GM18502 (cell line): ENCODE measurements at regions not wholly inside any gene's neighbourhood (a gene's known extent, or its start where the extent isn't known, plus 50 kb on each side); places are given as distances from the start of the nearest gene placed in this dataset.
"Not testable (repeated sequence)": the region's sequence is repeated elsewhere in the genome, so short reads cannot be mapped to it uniquely, and the experiment has no call there.

Experiments used
- ATAC-seq: cut with Tn5 transposase; IDR thresholded peaks from one replicate; pipeline ENCODE4 v1.9.1; 2021; ENCODE audit warnings: mild to moderate bottlenecking; ENCODE audit not compliant: unreplicated experiment, poor library complexity

GRCh38 chr9:118670011-118670953 is 699.0 kb downstream of the BRINP1 start:
- ATAC-seq = no peak

GRCh38 chr9:118674942-118675341 is 694.3 kb downstream of the BRINP1 start:
- ATAC-seq = no peak

DNA sequence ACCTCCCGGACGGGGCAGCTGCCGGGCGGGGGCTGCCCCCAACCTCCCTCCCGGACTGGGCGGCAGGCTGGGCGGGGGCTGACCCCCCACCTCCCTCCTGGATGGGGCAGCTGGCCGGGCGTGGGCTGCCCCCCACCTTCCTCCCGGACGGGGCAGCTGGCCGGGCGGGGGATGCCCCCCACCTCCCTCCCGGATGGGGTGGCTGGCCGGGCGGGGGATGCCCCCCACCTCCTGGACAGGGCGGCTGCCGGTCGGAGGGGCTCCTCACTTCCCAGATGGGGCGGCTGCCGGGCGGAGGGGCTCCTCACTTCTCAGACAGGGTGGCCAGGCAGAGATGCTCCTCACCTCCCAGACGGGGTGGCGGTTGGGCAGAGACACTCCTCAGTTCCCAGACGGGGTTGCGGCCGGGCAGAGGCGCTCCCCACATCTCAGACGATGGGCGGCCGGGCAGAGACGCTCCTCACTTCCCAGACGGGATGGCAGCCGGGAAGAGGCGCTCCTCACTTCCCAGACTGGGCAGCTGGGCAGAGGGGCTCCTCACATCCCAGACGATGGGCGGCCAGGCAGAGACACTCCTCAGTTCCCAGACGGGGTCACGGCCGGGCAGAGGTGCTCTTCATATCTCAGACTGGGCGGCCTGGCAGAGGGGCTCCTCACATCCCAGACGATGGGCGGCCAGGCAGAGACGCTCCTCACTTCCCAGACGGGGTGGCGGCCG is 691.1 kb downstream of the BRINP1 start:
- ATAC-seq = not testable (repeated sequence)

- no peak for ATAC-seq
Observed at GRCh38 chr9:118686959-118687358, 682.3 kb downstream of the BRINP1 start.

GRCh38 chr9:118689280-118689679 is 680.0 kb downstream of the BRINP1 start:
- no peak for ATAC-seq

- ATAC-seq = no peak
Observed at GRCh38 chr9:118692613-118693012, 676.6 kb downstream of the BRINP1 start.

DNA sequence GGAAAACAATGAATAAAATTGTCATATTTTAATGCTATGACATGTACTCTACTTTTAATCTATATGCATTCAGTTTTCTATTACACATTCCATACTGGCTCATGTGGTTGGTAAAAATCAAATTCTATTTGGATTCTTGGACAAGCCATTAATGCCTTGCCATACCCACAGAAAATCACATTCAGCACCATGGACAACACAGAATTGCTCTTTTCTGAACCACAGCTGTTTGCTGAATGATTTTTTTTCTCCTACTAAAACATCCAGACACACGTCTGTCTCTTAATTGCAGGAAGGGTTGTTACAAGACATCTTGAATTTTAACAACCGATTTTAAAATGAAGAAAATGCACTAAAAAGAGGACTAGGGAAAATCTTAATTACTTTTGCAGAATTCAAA is 675.6 kb downstream of the BRINP1 start:
- ATAC-seq = no peak

DNA sequence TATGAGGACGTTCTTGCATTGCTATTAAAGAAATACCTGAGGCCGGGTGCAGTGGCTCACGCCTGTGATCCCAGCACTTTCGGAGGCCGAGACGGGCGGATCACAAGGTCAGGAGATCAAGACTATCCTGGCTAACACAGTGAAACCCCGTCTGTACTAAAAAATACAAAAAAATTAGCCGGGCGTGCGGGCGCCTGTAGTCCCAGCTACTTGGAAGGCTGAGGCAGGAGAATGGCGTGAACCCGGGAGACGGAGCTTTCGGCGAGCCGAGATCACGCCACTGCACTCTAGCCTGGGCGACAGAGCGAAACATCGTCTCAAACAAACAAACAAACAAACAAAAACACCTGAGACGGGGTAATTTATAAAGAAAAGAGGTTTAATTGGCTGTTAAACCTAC is 674.0 kb downstream of the BRINP1 start:
- not testable (repeated sequence) for ATAC-seq

DNA sequence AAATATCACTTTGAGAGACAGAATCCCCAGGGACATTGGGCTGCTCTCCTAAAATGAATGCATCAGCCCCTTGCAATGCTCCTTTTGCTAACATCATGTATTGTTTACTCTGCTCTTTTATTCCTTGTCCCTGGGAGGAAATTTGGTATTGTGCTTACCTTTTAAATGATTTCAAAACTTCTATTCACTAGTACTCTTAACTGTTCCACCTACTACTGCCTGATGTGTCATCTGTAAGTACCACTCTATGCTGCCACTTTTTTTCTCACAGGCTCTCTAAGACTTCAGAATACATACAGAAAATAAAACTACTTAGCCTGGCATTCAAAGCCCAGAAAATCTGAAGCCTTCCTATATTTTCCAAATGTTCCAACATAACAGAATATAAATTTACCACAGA is 667.2 kb downstream of the BRINP1 start:
- no peak for ATAC-seq

- no peak for ATAC-seq
Observed at GRCh38 chr9:118711843-118712242, 657.4 kb downstream of the BRINP1 start.

DNA sequence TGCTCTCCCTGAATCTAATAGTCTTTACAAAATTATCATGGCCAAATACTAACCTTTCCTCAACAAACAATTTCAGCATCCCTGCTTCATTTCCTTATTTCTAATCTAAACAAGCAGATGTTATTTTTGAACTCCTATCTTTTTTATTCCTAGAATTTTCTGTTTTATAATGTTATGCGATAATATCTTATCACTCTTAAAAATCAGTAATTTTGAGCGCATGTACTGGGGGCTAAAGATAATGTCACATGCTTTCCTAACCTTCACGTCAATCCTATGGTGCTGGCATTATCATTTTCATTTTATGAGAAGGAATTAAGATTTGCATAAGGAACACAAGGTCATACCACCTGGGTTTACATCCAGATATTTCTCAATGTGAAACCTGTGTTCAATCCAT is 648.0 kb downstream of the BRINP1 start:
- no peak for ATAC-seq

- ATAC-seq = no peak
Observed at GRCh38 chr9:118721923-118722322, 647.3 kb downstream of the BRINP1 start.

GRCh38 chr9:118729981-118730380 is 639.3 kb downstream of the BRINP1 start:
- ATAC-seq = no peak

DNA sequence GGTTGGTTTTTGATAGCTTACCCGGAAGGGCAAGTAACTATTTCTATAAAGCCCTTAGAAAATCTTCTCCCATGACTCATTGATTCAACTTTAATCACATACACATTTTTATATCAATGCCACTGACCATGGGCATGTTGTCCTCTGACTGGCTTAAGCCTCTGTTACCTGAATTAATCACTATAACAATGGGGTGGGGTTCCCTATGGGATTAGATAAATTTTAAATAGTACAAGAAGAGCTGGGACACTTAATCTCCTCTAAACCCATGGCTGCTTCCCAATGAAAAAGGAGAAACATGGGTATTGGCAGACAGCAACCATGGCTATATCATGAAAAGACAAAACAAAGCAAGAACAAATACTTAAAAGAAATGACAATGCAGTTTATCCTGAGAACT is 636.2 kb downstream of the BRINP1 start:
- no peak for ATAC-seq

DNA sequence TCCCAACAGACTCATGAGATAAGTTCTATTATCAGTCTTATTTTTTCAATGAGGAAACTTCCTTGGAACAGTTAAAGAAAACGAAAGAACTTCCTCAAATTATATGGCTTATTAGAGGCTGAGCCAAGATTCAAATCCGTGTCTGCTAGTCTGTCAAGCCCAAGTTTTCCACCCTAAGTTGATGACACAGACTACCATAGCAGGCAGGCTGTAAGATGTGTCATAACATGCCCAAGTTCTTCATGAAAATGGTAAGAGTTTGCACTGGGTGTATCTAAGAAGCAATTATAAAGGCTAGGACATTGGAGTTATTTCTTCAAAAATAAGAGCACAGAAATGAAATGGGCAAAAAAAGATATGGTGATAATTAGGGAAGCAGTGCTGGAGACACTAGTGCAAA is 634.5 kb downstream of the BRINP1 start:
- ATAC-seq = no peak

GRCh38 chr9:118736406-118736805 is 632.8 kb downstream of the BRINP1 start:
- ATAC-seq = no peak

- no peak for ATAC-seq
Observed at GRCh38 chr9:118751077-118751847, 618.0 kb downstream of the BRINP1 start.

DNA sequence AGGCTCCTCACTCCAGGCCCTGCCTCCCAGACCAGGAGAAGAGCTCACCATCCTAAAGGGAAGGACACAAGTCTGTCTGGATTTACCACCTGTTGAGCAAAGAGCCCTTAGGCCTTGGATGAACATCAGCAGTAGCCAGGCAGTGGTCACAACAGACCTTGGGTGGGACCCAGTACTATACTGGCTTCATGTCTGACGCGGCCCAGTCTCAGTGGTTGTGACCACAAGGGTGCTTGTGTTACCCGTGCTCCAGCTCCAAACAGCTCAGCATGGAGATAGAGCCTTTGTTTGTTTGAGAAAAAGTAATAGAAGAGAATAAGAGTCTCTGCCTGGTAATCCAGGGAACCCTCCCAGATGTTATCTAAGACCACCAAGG is 617.4 kb downstream of the BRINP1 start:
- no peak for ATAC-seq

DNA sequence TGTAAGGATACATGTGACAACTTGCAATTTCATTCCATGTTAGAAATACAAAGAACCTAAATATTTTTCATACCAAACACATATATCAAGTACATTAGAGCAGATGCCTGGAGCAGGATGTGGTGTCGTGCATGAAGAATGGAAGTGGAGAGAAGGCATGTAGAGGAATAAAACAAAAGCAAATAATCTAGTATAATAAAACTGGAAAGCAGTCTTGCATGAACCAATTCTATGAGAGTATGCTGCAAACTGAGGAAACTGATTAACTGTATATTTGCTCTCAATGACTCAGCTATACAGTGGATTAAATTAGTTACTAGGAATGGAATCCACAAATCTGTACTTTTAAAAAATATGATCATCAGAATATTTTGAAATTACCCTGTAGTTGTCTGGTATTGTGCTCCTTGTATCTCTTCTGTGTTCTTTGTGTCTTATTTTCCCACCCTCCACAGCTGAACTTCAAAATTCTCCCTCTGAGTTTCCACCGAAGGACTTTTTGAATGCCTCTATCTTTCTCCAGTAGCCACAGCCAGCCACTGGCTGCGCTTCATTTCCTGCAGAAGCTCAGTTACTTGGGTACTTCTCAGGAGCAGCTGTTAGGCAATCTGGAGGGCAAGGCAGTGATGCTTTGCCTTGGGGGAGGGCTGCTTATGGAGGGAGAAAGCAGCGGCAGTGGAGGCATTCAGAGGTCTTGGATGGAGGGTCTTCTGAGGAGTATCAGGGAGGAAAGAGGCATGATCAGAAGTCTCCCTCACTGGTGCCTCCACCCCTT is 608.0 kb downstream of the BRINP1 start:
- ATAC-seq = no peak

- ATAC-seq = no peak
Observed at GRCh38 chr9:118767571-118767970, 601.7 kb downstream of the BRINP1 start.
